HG03342 (cell line): ENCODE measurements at regions not wholly inside any gene's neighbourhood (a gene's known extent, or its start where the extent isn't known, plus 50 kb on each side); places are given as distances from the start of the nearest gene placed in this dataset.

Source experiments
- ATAC-seq: cut with Tn5 transposase; IDR thresholded peaks from one replicate; pipeline ENCODE4 v1.9.1; 2021; ENCODE audit warnings: mild to moderate bottlenecking, moderate library complexity; ENCODE audit not compliant: unreplicated experiment

GRCh38 chr9:108526518-108526917, 329.3 kb downstream of the ACTL7B start:
- ATAC-seq: no peak

- ATAC-seq: no peak
These were observed 330.6 kb downstream of the ACTL7B start for GRCh38 chr9:108525186-108525585.

GRCh38 chr9:108521063-108521590, 334.7 kb downstream of the ACTL7B start:
- no peak for ATAC-seq

- ATAC-seq: no peak
These were observed 336.3 kb downstream of the ACTL7B start for GRCh38 chr9:108519437-108519836.

DNA sequence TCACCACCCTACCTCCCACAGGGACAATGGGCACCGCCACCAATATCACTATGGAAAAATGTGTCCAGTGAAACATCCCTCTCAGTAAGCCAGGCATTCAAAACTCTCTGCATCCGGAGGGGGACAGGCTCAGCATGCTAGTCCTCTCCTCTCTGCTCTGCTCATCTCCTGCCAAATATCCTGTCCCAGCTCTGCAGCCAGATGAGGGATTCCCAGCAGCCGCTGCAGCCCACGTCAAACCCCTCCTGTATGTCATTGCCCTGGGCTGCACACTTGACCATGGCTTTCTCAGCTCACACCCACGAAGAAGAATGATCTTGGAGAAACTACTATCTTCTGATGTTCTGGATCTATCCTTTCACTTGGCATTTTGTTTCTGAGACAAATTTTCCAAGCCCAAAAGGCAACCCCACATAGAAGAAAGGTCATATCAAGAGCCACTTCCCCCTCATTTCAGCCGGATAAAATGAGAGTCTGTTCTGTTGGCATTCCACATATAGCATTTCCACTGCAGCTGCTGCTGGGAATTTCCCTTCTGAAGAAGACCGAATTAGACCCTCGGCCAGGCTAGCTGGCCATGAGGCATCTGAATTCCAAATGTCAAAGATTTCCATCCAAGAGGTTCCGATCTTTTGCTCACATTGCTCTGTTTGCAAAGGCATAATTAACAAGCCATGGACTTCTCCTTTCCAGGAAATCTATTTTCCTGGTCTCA, 338.0 kb downstream of the ACTL7B start:
- ATAC-seq: no peak

GRCh38 chr9:108516391-108516790, 339.4 kb downstream of the ACTL7B start:
- ATAC-seq: no peak

DNA sequence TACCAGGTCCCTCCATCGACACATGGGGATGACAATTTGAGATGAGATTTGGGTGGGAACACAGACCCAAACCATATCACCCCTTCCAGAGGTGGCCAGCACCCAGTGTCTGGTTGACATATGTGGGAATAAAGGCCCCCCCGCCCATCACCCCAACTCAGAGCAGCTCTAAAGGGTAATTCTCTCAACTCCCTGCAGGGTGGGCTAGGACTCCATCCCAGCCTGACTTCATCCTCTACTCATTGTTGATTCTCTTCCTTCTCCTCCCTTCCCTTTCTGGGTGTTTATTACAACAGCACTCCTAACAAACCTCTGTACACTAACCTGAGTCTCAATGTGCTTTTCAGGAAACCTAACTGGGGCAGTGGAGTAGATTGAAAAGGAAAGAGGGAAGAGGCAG, 339.9 kb downstream of the ACTL7B start:
- ATAC-seq: no peak

- ATAC-seq: no peak
These were observed 343.2 kb downstream of the ACTL7B start for GRCh38 chr9:108512426-108513173.

GRCh38 chr9:108511307-108511706, 344.5 kb downstream of the ACTL7B start:
- no peak for ATAC-seq

- no peak for ATAC-seq
These were observed 358.9 kb downstream of the ACTL7B start for GRCh38 chr9:108496846-108497245.

DNA sequence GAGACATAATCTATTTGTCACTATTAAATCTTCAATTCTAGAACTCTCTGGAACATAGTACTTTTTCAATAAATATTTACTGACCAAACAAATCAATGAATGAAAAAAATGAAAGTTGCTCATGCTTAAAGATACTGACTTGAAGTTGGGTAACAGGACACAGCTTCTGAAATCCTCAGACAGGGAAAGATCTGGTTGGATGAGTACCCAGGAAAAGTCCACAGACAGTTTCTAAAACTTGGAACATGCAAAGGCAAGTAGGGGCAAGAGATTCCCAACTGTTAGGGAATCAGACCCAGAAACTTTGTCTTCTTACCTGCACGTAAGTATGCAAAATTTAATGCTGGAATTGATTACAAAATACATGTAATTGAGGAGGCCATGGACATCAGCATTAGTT, 366.2 kb downstream of the ACTL7B start:
- no peak for ATAC-seq

DNA sequence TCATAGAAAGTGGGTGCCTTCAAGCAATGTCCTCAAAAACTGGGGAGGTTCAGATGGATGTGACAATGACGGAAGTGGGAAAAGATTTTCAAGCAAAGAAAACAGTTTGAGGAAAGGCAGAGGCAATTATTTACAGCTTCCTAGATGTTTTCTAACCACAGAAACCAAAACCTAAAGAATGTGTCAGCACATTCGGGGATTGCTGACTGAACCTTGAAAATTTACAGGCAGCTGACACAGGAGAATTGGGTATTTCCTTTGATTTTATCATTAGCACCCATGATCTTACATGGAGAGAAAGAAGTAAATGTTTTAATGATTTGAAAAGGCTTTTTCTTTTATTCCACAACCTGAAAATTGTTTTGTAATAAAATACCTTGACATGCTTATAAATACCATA, 369.0 kb downstream of the ACTL7B start:
- ATAC-seq: no peak

- no peak for ATAC-seq
These were observed 371.3 kb downstream of the ACTL7B start for GRCh38 chr9:108484468-108484867.

DNA sequence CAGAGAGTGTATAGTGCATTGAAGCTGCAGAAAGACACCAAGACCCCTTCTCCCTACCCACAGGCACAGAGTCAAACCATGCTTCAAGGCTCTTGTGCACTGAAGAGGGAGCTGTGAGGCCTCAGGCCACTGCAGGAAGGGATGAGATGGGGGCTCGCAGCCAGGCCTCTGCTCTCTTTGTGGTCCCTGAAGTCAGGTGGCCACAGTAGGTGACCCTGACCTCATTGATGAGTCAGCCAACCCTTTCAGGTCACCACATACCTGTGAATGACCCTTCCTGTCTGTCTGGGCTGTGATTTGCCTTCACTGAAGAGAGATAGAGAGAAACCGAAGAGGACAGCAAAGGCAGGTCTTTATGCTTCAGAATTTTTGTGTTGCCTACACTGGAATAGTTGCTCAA, 372.1 kb downstream of the ACTL7B start:
- ATAC-seq: no peak

DNA sequence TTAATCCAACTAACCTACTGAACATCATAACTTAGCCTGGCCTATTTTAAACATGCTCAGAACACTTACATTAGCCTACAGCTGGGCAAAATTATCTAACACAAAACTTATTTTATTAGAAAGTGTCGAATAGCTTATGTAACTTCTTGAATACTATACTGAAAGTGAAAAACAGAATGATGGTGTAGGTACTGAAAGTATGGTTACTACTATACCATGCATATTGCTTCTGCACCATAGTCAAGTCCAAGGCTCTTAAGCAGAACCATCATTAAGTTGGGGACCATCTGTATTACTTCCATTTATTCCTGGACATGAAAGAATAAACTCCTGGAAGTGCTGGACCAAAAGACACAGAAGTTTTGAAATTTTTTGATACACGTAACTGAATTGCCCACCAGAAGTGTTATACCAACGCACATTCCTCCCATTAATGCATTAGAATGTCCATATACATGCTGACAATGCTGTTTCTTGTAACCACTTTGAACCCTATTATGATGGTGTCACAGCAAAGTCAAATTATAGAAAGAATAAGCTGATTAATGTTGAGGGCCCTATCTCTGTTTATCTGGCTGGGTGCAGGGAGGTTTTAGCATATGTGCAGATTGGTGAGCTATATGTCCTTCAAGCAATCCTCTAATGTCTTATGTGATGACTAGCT, 375.7 kb downstream of the ACTL7B start:
- no peak for ATAC-seq

DNA sequence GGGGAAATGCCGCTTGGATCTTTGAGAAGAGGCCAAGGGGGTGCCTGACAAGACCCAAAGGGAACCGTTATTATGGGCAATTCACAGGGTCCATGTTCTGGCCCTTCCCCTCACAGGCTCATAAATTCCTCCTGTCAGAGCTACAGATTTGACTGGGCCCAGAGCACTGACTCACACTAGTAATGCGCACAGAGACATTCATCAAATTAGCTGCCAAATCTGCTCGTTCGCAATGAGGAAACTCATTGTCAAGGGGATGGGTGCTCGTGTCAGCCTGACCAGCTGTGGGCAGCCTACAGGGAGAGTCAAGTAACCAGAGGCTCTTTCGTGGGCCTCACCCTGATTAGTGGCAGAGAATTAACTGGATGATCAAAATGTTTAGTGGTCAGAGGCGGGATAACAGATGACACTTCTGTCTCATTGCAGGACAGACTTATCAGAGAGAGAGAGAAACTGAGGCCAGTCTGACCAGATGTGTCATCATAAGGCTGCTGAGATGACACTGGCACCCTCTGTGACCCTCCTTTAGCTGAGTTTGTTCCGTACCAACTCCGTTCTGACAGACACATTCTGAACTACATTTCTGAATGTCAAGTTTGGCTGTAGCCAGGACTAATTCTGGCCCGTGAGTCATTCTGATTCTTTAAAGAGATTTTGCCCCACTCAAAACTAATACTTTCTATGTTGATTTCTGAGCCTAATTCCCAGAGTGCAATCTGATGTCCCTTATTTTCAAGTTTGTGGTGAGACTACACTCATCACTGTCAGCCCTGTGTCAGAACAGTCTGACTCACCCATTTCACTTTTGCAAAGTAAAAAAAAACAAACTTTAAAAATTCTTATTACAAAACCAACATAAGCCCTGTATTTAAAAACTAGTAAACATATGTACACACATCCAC, 377.1 kb downstream of the ACTL7B start:
- peak; percentile 88 for ATAC-seq

DNA sequence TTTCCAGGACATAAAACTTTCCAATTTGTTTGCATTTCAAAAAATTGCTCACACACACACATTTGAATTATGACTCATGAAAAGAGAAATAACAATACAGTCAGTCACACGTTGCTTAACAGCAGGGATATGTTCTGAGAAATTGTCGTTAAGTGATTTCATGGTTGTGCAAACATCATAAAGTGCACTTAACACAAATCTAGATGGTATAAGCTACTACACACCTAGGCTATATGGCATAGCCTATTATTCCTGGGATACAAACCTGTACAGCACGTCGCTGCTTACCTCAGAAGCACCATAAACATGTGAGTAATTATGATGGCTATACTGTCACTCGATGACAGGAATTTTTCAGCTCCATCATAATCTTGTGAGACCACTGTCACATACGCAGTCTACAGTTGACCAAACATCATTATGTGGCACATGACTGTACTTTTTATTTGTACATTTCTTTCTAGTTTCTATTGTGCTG, 378.2 kb downstream of the ACTL7B start:
- no peak for ATAC-seq

- ATAC-seq: no peak
These were observed 379.2 kb downstream of the ACTL7B start for GRCh38 chr9:108476574-108476973.

- no peak for ATAC-seq
These were observed 380.0 kb downstream of the ACTL7B start for GRCh38 chr9:108475813-108476212.

- ATAC-seq: no peak
These were observed 381.4 kb downstream of the ACTL7B start for GRCh38 chr9:108474356-108474755.
